ENCODE measurements at regions not wholly inside any gene's neighbourhood (a gene's known extent, or its start where the extent isn't known, plus 50 kb on each side); places are given as distances from the start of the nearest gene placed in this dataset.

GRCh38 chr22:48445113-48445827, 1382.4 kb downstream of the BRD1 start:
- Histone ChIP-seq H3K36me3 (no peaks in the 10 kb centered on the region), H3K4me3 (no peak overlapping the region), H3K4me1 (no peaks in the 10 kb centered on the region), H3K27me3 (peaks cover 0 to 54% (median 0%) of the 10 kb centered on the region in 4 donors), H3K27ac (no peak overlapping the region), H3K9me3 (no peaks in the 10 kb centered on the region)
- no peak for TF ChIP-seq POLR2A (IDR thresholded peaks at IDR 0.05)
- TF ChIP-seq CTCF (IDR thresholded peaks at IDR 0.05), result no peak
- no peak for DNase-seq
- intact Hi-C loops (cut with DNase I), result no loop called here
- 65 to 73% methylated on average over 10 to 13 of the region's 17 CpGs for WGBS, 2 donors

GRCh38 chr22:48444320-48445112, 1383.2 kb downstream of the BRD1 start:
- DNase-seq, result no peak
- Histone ChIP-seq H3K27ac (no peak overlapping the region), H3K4me1 (no peaks in the 10 kb centered on the region), H3K27me3 (peaks cover 0 to 46% (median 0%) of the 10 kb centered on the region in 4 donors), H3K36me3 (no peaks in the 10 kb centered on the region), H3K4me3 (no peak overlapping the region), H3K9me3 (no peaks in the 10 kb centered on the region)
- no peak for TF ChIP-seq POLR2A (IDR thresholded peaks at IDR 0.05)
- TF ChIP-seq CTCF (IDR thresholded peaks at IDR 0.05), result no peak
- 53 to 55% methylated on average over 5 to 14 of the region's 19 CpGs for WGBS, 2 donors
- intact Hi-C loops (cut with DNase I), result no loop called here

GRCh38 chr22:48443680-48444079, 1384.0 kb downstream of the BRD1 start:
- Histone ChIP-seq H3K4me1 (no peaks in the 10 kb centered on the region), H3K27ac (no peak overlapping the region), H3K9me3 (no peaks in the 10 kb centered on the region), H3K4me3 (no peak overlapping the region), H3K36me3 (no peaks in the 10 kb centered on the region), H3K27me3 (peaks cover 0 to 38% (median 0%) of the 10 kb centered on the region in 4 donors)
- intact Hi-C loops (cut with DNase I), result no loop called here
- no peak for DNase-seq
- no peak for TF ChIP-seq CTCF (IDR thresholded peaks at IDR 0.05)
- TF ChIP-seq POLR2A (IDR thresholded peaks at IDR 0.05), result no peak
- WGBS, 2 donors, result 71 to 72% methylated on average over 4 of the region's 4 CpGs

- Histone ChIP-seq H3K27me3 (peaks cover 0 to 28% (median 0%) of the 10 kb centered on the region in 4 donors), H3K9me3 (no peaks in the 10 kb centered on the region), H3K4me1 (no peaks in the 10 kb centered on the region), H3K4me3 (no peak overlapping the region), H3K36me3 (no peaks in the 10 kb centered on the region), H3K27ac (no peak overlapping the region)
- DNase-seq, result no peak
- TF ChIP-seq CTCF (IDR thresholded peaks at IDR 0.05) (no peak), POLR2A (IDR thresholded peaks at IDR 0.05) (no peak)
- intact Hi-C loops (cut with DNase I), result no loop called here
- 29 to 80% methylated on average over 2 to 3 of the region's 8 CpGs for WGBS, 2 donors
These were observed 1385.0 kb downstream of the BRD1 start for GRCh38 chr22:48442663-48443062.

- Histone ChIP-seq H3K36me3 (no peaks in the 10 kb centered on the region), H3K4me3 (no peak overlapping the region), H3K27ac (no peak overlapping the region), H3K9me3 (no peaks in the 10 kb centered on the region), H3K4me1 (no peaks in the 10 kb centered on the region), H3K27me3 (peaks cover 0 to 21% (median 0%) of the 10 kb centered on the region in 4 donors)
- 100% methylated on average over 2 of the region's 6 CpGs; no CpG with 5 or more reads in 1 of the 2 donors for WGBS, 2 donors
- TF ChIP-seq POLR2A (IDR thresholded peaks at IDR 0.05) (no peak), CTCF (IDR thresholded peaks at IDR 0.05) (no peak)
- DNase-seq, result no peak
- intact Hi-C loops (cut with DNase I), result no loop called here
These were observed 1386.2 kb downstream of the BRD1 start for GRCh38 chr22:48441553-48441850.

All from esophagus squamous epithelium (tissue), 5 donors.